ENCODE measurements at regions not wholly inside any gene's neighbourhood (a gene's known extent, or its start where the extent isn't known, plus 50 kb on each side); places are given as distances from the start of the nearest gene placed in this dataset.

- H3K36me3 ChIP-seq (ENCODE audit: insufficient read depth, low read length), result no peaks in the 10 kb centered on the region
- no peak overlapping the region for H3K4me3 Mint-ChIP-seq
- peaks cover 5% of the 10 kb centered on the region for H3K4me1 Mint-ChIP-seq (ENCODE audit: low read depth)
- ChIA-PET POLR2A (interaction anchor here (0.6 kb wide), 1 partner anchor 1828 kb away, joined by 3 read pairs; no protein-coding TSS in a partner anchor), CTCF (interaction anchor here (0.6 to 0.7 kb wide), 2 partner anchors 30 to 837 kb away, joined by 3 read pairs; no protein-coding TSS in a partner anchor)
- H3K27me3 Mint-ChIP-seq, result no peaks in the 10 kb centered on the region
- H3K9me3 ChIP-seq (ENCODE audit: control insufficient read depth in 1 of 2, insufficient read depth in 1 of 2, low read length in 2 of 2), result no peaks in the 10 kb centered on the region
- H3K4me3 ChIP-seq (ENCODE audit: low read length), result no peak overlapping the region
- no peaks in the 10 kb centered on the region for H3K27me3 ChIP-seq (ENCODE audit: control insufficient read depth in 1 of 2, insufficient read depth in 2 of 2, low read length in 2 of 2)
- no peaks in the 10 kb centered on the region for H3K4me1 ChIP-seq (ENCODE audit: insufficient read depth, low read length)
- H3K27ac ChIP-seq (ENCODE audit: low read depth in 1 of 2, low read length in 2 of 2), result no peak overlapping the region
- no peaks in the 10 kb centered on the region for H3K9me3 Mint-ChIP-seq
- DNase-seq, result no peak
- H3K36me3 Mint-ChIP-seq (ENCODE audit: low read depth), result no peaks in the 10 kb centered on the region
- no peak for ATAC-seq (ENCODE audit: poor library complexity)
- TF ChIP-seq CTCF (IDR thresholded peaks at IDR 0.05), result no peak
- H3K27ac Mint-ChIP-seq, result no peak overlapping the region
- intact Hi-C loops (cut with DNase I, micrococcal nuclease), result no loop called here
Measured at GRCh38 chr1:239633432-239633831, 247.1 kb downstream of the CHRM3 start.

- Mint-ChIP-seq H3K4me1 (ENCODE audit: low read depth) (peaks cover 5% of the 10 kb centered on the region), H3K27me3 (no peaks in the 10 kb centered on the region), H3K27ac (no peak overlapping the region), H3K9me3 (no peaks in the 10 kb centered on the region), H3K36me3 (ENCODE audit: low read depth) (no peaks in the 10 kb centered on the region), H3K4me3 (no peak overlapping the region)
- no peaks in the 10 kb centered on the region for H3K9me3 ChIP-seq (ENCODE audit: control insufficient read depth in 1 of 2, insufficient read depth in 1 of 2, low read length in 2 of 2)
- no peak for ATAC-seq (ENCODE audit: poor library complexity)
- H3K4me3 ChIP-seq (ENCODE audit: low read length), result no peak overlapping the region
- TF ChIP-seq CTCF (IDR thresholded peaks at IDR 0.05), result no peak
- no peak for DNase-seq
- H3K27ac ChIP-seq (ENCODE audit: low read depth in 1 of 2, low read length in 2 of 2), result no peak overlapping the region
- POLR2A ChIA-PET, result no interaction called here
- H3K4me1 ChIP-seq (ENCODE audit: insufficient read depth, low read length), result no peaks in the 10 kb centered on the region
- intact Hi-C loops (cut with DNase I, micrococcal nuclease), result no loop called here
- H3K27me3 ChIP-seq (ENCODE audit: control insufficient read depth in 1 of 2, insufficient read depth in 2 of 2, low read length in 2 of 2), result no peaks in the 10 kb centered on the region
- CTCF ChIA-PET, result no interaction called here
- H3K36me3 ChIP-seq (ENCODE audit: insufficient read depth, low read length), result no peaks in the 10 kb centered on the region
Measured at GRCh38 chr1:239635276-239635675, 248.9 kb downstream of the CHRM3 start.

- intact Hi-C loops (cut with DNase I, micrococcal nuclease), result no loop called here
- POLR2A ChIA-PET, result no interaction called here
Measured at GRCh38 chr1:239636347-239636746, 250.0 kb downstream of the CHRM3 start.

More at GRCh38 chr1:239636347-239636746, 250.0 kb downstream of the CHRM3 start:
- H3K36me3 ChIP-seq (ENCODE audit: insufficient read depth, low read length), result no peaks in the 10 kb centered on the region
- ATAC-seq (ENCODE audit: poor library complexity) (no peak), DNase-seq (no peak)
- no peak overlapping the region for H3K4me3 ChIP-seq (ENCODE audit: low read length)
- Mint-ChIP-seq H3K27ac (no peak overlapping the region), H3K4me3 (no peak overlapping the region), H3K9me3 (no peaks in the 10 kb centered on the region), H3K27me3 (no peaks in the 10 kb centered on the region), H3K36me3 (ENCODE audit: low read depth) (no peaks in the 10 kb centered on the region), H3K4me1 (ENCODE audit: low read depth) (peaks cover 2% of the 10 kb centered on the region)
- H3K27ac ChIP-seq (ENCODE audit: low read depth in 1 of 2, low read length in 2 of 2), result no peak overlapping the region
- CTCF ChIA-PET, result no interaction called here
- H3K27me3 ChIP-seq (ENCODE audit: control insufficient read depth in 1 of 2, insufficient read depth in 2 of 2, low read length in 2 of 2), result no peaks in the 10 kb centered on the region
- H3K9me3 ChIP-seq (ENCODE audit: control insufficient read depth in 1 of 2, insufficient read depth in 1 of 2, low read length in 2 of 2), result no peaks in the 10 kb centered on the region
- no peaks in the 10 kb centered on the region for H3K4me1 ChIP-seq (ENCODE audit: insufficient read depth, low read length)
- no peak for TF ChIP-seq CTCF (IDR thresholded peaks at IDR 0.05)

Measured in CD4-positive, alpha-beta T cell (primary cell).